GM19025 (cell line): ENCODE measurements at regions not wholly inside any gene's neighbourhood (a gene's known extent, or its start where the extent isn't known, plus 50 kb on each side); places are given as distances from the start of the nearest gene placed in this dataset.
"Not testable (repeated sequence)": the region's sequence is repeated elsewhere in the genome, so short reads cannot be mapped to it uniquely, and the experiment has no call there.

Experiments used
- ATAC-seq: cut with Tn5 transposase; IDR thresholded peaks from one replicate; pipeline ENCODE4 v1.9.1; 2021; ENCODE audit warnings: mild to moderate bottlenecking, low read depth, moderate library complexity; ENCODE audit not compliant: unreplicated experiment

- ATAC-seq, result not testable (repeated sequence)
Observed at GRCh38 chr3:195669310-195669709, 51.5 kb upstream of the MUC20 start.

DNA sequence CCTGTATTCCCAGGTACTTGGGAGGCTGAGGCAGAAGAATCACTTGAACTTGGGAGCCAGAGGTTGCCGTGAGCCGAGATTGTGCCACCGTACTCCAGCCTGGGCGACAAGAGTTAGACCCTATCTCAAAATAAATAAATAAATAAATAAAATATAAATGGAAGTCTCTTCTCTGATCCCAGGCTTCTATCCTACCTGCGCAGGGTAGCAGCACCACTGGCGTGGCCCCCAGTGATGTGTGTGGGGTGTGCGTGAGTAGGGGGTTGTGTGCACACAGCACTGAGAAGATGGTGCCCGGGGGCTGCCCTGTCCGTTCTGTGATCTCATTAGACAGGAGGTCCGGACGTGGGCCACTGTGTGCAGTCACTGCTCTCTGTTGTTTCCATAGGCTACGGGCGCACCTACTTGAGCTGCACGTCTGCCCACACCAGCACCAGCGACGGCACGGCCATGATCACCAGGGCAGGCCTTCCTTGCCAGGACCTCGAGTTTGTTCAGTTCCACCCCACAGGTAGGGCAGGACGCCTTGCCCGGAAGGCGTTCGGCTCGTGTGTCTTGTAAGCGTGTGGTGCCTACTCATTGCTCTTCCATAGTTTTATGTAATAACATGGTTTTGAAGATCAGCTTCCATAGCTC lies 52.5 kb upstream of the MUC20 start:
- ATAC-seq, result not testable (repeated sequence)

DNA sequence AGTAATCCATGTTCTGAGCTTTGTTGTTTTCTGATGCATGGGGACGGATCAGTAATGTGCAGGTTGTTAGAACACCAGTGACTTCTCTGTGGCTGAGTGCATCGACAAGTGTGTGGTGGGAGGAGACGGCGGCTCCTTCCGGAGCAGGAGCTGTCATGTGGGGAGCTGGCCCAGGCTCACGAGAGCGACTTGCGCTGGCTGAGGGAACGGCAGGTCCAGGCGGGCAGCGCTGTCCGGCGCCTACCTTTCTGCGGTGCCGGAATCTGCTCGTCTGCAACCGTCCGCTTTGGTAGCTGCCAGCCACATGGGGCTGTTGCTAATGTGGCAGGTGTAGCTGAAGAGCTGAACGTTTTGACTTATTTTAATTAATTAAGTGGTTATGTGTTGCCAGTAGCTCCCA lies 55.5 kb upstream of the MUC20 start:
- not testable (repeated sequence) for ATAC-seq

- ATAC-seq, result not testable (repeated sequence)
Observed at GRCh38 chr3:195664131-195664530, 56.6 kb upstream of the MUC20 start.

GRCh38 chr3:195659136-195659533 lies 61.6 kb upstream of the MUC20 start:
- ATAC-seq, result not testable (repeated sequence)

- peak; percentile 33 for ATAC-seq
Observed at GRCh38 chr3:195658381-195659135, 62.2 kb upstream of the MUC20 start.

- peak; percentile 71 for ATAC-seq
Observed at GRCh38 chr3:195657475-195658372, 63.1 kb upstream of the MUC20 start.

DNA sequence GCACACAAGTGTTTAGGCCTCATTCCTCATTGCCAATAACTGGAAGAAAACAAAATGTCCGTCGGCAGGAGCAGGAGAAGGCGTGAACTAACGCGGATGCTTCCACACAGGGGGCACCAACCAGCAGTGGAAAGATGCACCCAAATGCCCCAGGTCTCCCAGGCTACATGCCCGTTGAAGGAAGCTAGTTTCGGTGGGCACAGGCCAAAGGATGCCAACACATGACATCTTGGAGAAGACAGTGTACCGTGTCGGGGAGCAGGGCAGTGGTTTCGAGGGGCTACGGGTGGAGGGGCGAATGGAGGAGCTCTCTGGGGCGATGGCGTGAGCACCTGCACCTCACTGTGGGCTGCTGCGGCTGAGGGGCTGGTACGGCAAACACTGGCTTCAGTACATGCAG lies 64.7 kb upstream of the MUC20 start:
- ATAC-seq, result not testable (repeated sequence)

- ATAC-seq, result not testable (repeated sequence)
Observed at GRCh38 chr3:195654746-195655145, 66.0 kb upstream of the MUC20 start.

DNA sequence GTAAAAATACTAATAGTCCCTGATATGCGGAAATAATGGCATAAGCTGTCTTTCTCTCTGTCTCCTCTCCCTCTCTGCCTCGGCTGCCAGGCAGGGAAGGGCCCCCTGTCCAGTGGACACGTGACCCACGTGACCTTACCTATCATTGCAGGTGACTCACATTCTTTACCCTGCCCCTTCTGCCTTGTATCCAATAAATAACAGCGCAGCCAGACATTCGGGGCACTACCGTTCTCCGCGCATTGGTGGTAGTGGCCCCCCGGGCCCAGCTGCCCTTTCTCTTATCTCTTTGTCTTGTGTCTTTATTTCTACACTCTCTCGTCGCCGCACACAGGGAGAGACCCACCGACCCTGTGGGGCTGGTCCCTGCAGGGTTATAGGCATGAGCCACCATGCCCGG lies 66.6 kb upstream of the MUC20 start:
- ATAC-seq, result not testable (repeated sequence)

GRCh38 chr3:195653641-195654040 lies 67.1 kb upstream of the MUC20 start:
- not testable (repeated sequence) for ATAC-seq

- ATAC-seq, result not testable (repeated sequence)
Observed at GRCh38 chr3:195647912-195648702, 64.4 kb upstream of the APOD start.

GRCh38 chr3:195645872-195646271 lies 62.1 kb upstream of the APOD start:
- ATAC-seq, result not testable (repeated sequence)

DNA sequence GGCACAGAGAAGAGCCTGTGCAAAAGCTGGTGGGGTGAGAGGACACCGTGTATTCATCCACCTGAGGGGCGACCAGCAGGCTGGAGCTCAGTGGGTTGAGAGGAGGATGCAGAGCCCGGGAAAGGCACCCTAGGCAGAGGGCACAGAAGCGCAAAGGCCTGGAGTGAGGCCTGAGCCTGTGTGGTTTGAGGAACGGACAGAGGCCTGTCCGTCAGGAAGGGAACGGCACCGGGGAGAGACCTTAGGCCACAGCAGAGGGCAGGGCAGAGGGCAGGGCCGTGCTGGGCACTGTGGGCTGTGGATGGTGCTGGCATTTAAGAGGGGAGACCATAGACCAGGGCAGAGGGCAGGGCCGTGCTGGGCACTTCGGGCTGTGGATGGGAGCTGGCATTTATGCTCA lies 59.5 kb upstream of the APOD start:
- not testable (repeated sequence) for ATAC-seq

- ATAC-seq, result not testable (repeated sequence)
Observed at GRCh38 chr3:195642311-195642710, 58.6 kb upstream of the APOD start.

DNA sequence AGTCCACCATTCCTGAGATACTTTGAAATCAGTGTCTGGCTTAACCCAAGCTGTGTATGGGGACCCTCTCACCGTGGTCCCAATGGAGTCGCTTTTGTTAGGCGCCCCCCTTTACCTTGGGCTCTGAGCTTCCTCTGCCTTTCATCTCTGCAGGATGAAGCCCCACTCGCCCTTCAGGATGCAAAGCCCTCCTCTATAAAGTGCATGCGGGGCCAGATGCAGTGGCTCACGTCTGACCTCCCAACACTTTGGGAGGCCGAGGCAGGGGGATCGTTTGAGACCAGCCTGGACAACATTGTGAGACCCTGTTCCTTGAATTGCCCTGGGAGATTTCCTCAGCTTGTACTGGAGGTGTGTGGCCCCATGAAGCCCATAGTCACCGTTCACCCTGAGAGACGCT lies 54.7 kb upstream of the APOD start:
- ATAC-seq, result not testable (repeated sequence)

GRCh38 chr3:195637473-195638233 lies 53.9 kb upstream of the APOD start:
- not testable (repeated sequence) for ATAC-seq

- ATAC-seq, result not testable (repeated sequence)
Observed at GRCh38 chr3:195637011-195637410, 53.3 kb upstream of the APOD start.

DNA sequence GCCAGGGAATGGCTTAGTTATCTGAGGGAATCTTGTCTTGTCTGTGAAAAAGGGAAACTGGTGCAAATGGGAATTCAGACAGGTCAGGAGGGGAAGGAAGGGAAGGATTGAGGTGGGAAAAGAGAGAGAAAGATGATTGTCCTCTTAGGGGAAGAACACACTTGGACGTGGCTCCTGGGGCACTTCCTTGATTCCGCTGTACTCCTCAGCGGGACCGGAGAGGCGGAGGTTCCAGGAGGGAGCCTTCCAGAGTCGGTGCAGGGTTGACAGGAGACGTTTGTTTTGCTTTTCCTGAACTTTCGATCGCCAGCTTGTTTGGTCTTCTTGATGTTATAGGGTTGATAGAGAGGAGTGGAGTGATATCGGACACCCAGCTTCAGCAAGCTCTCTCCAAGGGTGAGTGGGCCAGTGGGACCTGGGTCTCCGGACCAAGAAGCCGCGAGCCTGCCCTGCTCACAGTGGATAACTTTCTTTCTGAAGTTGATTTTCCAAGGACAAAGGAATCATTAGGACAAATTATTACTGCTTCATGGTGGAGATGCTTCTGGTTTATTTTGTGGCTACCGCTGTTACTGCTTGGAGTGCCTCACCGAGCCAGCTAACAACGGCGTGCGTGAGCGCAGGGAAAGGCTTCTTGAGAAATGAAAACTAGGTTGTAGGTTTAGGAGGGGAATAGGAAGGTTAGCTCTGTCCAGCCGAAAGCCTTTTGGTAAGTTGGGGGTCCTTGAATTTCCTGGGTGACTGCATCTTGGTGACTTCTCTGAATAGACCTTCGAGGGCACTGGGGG lies 52.4 kb upstream of the APOD start:
- ATAC-seq, result not testable (repeated sequence)
